AG04450 (cell line): ENCODE measurements at regions not wholly inside any gene's neighbourhood (a gene's known extent, or its start where the extent isn't known, plus 50 kb on each side); places are given as distances from the start of the nearest gene placed in this dataset.

Source experiments
- CTCF ChIA-PET: fragments of 300-600, 350-600 bp; formaldehyde crosslinking; extraction: SDS; loops from one replicate; lab custom pipeline; 2022; ENCODE audit warnings: antibody characterized with exemption, inconsistent platforms; lab: Charles Lee
- POLR2A ChIA-PET: fragments of 350-600 bp; formaldehyde crosslinking; extraction: SDS; loops from one replicate; lab custom pipeline; 2021; ENCODE audit warnings: antibody characterized with exemption, inconsistent platforms; lab: Yijun Ruan, JAX
- DNase-seq: peaks from one replicate; pipeline ENCODE4 v3.0.0-alpha.2; 2011; ENCODE audit warnings: low read depth, low spot score
- H3K27ac ChIP-seq: one replicate; pipeline ENCODE4 v1.5.1; 2012; ENCODE audit warnings: low read depth, low read length, control low read depth
- H3K27me3 ChIP-seq: one replicate; pipeline ENCODE4 v1.6.0; 2012; ENCODE audit warnings: low read length; ENCODE audit not compliant: control insufficient read depth, insufficient read depth
- H3K4me3 ChIP-seq: 2 replicates; pipeline ENCODE4 v1.5.1; 2011; ENCODE audit warnings: mild to moderate bottlenecking, low read depth, low read length, control low read depth
- H3K9me3 ChIP-seq: 2 replicates; pipeline ENCODE4 v1.5.1; 2012; ENCODE audit warnings: low read length; ENCODE audit not compliant: control insufficient read depth, insufficient read depth
- CTCF ChIP-seq: IDR thresholded peaks from 2 replicates; pipeline ENCODE4 v1.5.1; 2011; ENCODE audit warnings: low read depth, low read length, control low read depth, inconsistent platforms

- ChIA-PET CTCF (interaction anchor here (0.9 to 4.7 kb wide), 2 partner anchors 483 to 484 kb away, joined by 3 to 18 read pairs; no protein-coding TSS in a partner anchor), POLR2A (no interaction called here)
These were observed 514.7 kb downstream of the MAT2B start for GRCh38 chr5:164020116-164020515.

GRCh38 chr5:164027738-164028137, 522.3 kb downstream of the MAT2B start:
- DNase-seq = no peak
- ChIA-PET POLR2A (no interaction called here), CTCF (no interaction called here)
- no peaks in the 10 kb centered on the region for H3K27me3 ChIP-seq
- H3K27ac ChIP-seq = no peak overlapping the region
- no peak overlapping the region for H3K4me3 ChIP-seq
- no peak for TF ChIP-seq CTCF
- H3K9me3 ChIP-seq = no peaks in the 10 kb centered on the region

More at GRCh38 chr5:164020116-164020515, 514.7 kb downstream of the MAT2B start:
- Histone ChIP-seq H3K9me3 (no peaks in the 10 kb centered on the region), H3K27me3 (no peaks in the 10 kb centered on the region), H3K27ac (no peak overlapping the region), H3K4me3 (no peak overlapping the region)
- DNase-seq = no peak
- no peak for TF ChIP-seq CTCF

GRCh38 chr5:164038128-164038783, 532.8 kb downstream of the MAT2B start:
- Histone ChIP-seq H3K27me3 (no peaks in the 10 kb centered on the region), H3K27ac (no peak overlapping the region), H3K4me3 (no peak overlapping the region), H3K9me3 (no peaks in the 10 kb centered on the region)
- no peak for TF ChIP-seq CTCF
- no peak for DNase-seq
- POLR2A ChIA-PET = no interaction called here
- CTCF ChIA-PET = interaction anchor here (1.8 to 2.0 kb wide), 2 partner anchors 26 to 466 kb away, joined by 5 read pairs; no protein-coding TSS in a partner anchor

- Histone ChIP-seq H3K27ac (no peak overlapping the region), H3K27me3 (no peaks in the 10 kb centered on the region), H3K4me3 (no peak overlapping the region), H3K9me3 (no peaks in the 10 kb centered on the region)
- DNase-seq = no peak
- TF ChIP-seq CTCF = no peak
- ChIA-PET CTCF (interaction anchor here (1.0 to 1.2 kb wide), 2 partner anchors 463 to 477 kb away, joined by 3 read pairs; no protein-coding TSS in a partner anchor), POLR2A (no interaction called here)
These were observed 535.7 kb downstream of the MAT2B start for GRCh38 chr5:164041105-164041504.

- no peak for DNase-seq
- CTCF ChIA-PET = interaction anchor here (0.7 to 3.0 kb wide), 2 partner anchors 407 to 456 kb away, joined by 3 to 26 read pairs; no protein-coding TSS in a partner anchor
These were observed 543.0 kb downstream of the MAT2B start for GRCh38 chr5:164048359-164048926.

More at GRCh38 chr5:164048359-164048926, 543.0 kb downstream of the MAT2B start:
- Histone ChIP-seq H3K9me3 (no peaks in the 10 kb centered on the region), H3K4me3 (no peak overlapping the region), H3K27me3 (no peaks in the 10 kb centered on the region), H3K27ac (no peak overlapping the region)
- TF ChIP-seq CTCF = peak; percentile 34
- POLR2A ChIA-PET = no interaction called here
